KMS-11 (cell line): ENCODE measurements at regions not wholly inside any gene's neighbourhood (a gene's known extent, or its start where the extent isn't known, plus 50 kb on each side); places are given as distances from the start of the nearest gene placed in this dataset.

Source experiments
- H2AFZ ChIP-seq: fragments of 200-600 bp; sonication (generic); 2 replicates; pipeline ENCODE4 v1.6.1; 2016; ENCODE audit warnings: antibody characterized with exemption, mixed run types, low read depth
- H3K27ac ChIP-seq: fragments of 200-600 bp; sonication (generic); 2 replicates; pipeline ENCODE4 v1.6.1; 2016; ENCODE audit warnings: mild to moderate bottlenecking, mixed run types
- H3K27me3 ChIP-seq: fragments of 200-600 bp; sonication (generic); 2 replicates; pipeline ENCODE4 v1.6.1; 2017; ENCODE audit warnings: mild to moderate bottlenecking, low read depth, mixed run types, moderate library complexity; ENCODE audit not compliant: insufficient read depth
- H3K36me3 ChIP-seq: fragments of 200-600 bp; sonication (generic); 2 replicates; pipeline ENCODE4 v1.6.1; 2017; ENCODE audit warnings: mild to moderate bottlenecking, mixed run types; ENCODE audit not compliant: insufficient read depth
- H3K4me1 ChIP-seq: fragments of 200-600 bp; sonication (generic); 2 replicates; pipeline ENCODE4 v1.6.1; 2016; ENCODE audit warnings: mild to moderate bottlenecking, low read depth, mixed run types; ENCODE audit not compliant: poor library complexity, severe bottlenecking
- H3K4me2 ChIP-seq: fragments of 200-600 bp; sonication (generic); 2 replicates; pipeline ENCODE4 v1.7.0; 2016; ENCODE audit warnings: mild to moderate bottlenecking, mixed run types
- H3K4me3 ChIP-seq: fragments of 200-600 bp; sonication (generic); IDR thresholded peaks from 2 replicates; pipeline ENCODE4 v1.6.1; 2017; ENCODE audit warnings: low read depth, low read length, mixed read lengths; ENCODE audit not compliant: insufficient read depth
- H3K79me2 ChIP-seq: fragments of 200-600 bp; sonication (generic); 2 replicates; pipeline ENCODE4 v1.6.1; 2016; ENCODE audit warnings: low read depth, mixed run types; ENCODE audit not compliant: insufficient read depth
- H3K9ac ChIP-seq: fragments of 200-600 bp; sonication (generic); 2 replicates; pipeline ENCODE4 v1.6.1; 2016; ENCODE audit warnings: mild to moderate bottlenecking, mixed run types
- H4K20me1 ChIP-seq: fragments of 200-600 bp; sonication (generic); 2 replicates; pipeline ENCODE4 v1.6.1; 2016; ENCODE audit warnings: mild to moderate bottlenecking, mixed run types; ENCODE audit not compliant: insufficient read depth
- TF ChIP-seq, protein P1 (sequence below): fragments of 200-600 bp; sonication (generic); conservative IDR thresholded peaks from 2 replicates; pipeline ENCODE4 v1.6.1; 2017; ENCODE audit warnings: low read depth, mild to moderate bottlenecking, antibody characterized with exemption, low read length, moderate library complexity, mixed read lengths

- H3K4me1 ChIP-seq, result no peaks in the 10 kb centered on the region
- TF ChIP-seq, protein P1, sequence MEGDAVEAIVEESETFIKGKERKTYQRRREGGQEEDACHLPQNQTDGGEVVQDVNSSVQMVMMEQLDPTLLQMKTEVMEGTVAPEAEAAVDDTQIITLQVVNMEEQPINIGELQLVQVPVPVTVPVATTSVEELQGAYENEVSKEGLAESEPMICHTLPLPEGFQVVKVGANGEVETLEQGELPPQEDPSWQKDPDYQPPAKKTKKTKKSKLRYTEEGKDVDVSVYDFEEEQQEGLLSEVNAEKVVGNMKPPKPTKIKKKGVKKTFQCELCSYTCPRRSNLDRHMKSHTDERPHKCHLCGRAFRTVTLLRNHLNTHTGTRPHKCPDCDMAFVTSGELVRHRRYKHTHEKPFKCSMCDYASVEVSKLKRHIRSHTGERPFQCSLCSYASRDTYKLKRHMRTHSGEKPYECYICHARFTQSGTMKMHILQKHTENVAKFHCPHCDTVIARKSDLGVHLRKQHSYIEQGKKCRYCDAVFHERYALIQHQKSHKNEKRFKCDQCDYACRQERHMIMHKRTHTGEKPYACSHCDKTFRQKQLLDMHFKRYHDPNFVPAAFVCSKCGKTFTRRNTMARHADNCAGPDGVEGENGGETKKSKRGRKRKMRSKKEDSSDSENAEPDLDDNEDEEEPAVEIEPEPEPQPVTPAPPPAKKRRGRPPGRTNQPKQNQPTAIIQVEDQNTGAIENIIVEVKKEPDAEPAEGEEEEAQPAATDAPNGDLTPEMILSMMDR, result no peak
- H2AFZ ChIP-seq, result no peak overlapping the region
- no peak overlapping the region for H3K27ac ChIP-seq
- no peaks in the 10 kb centered on the region for H3K79me2 ChIP-seq
- no peaks in the 10 kb centered on the region for H4K20me1 ChIP-seq
- no peak overlapping the region for H3K4me2 ChIP-seq
- H3K4me3 ChIP-seq, result no peak overlapping the region
- no peaks in the 10 kb centered on the region for H3K36me3 ChIP-seq
- no peak overlapping the region for H3K9ac ChIP-seq
- H3K27me3 ChIP-seq, result peaks cover 5% of the 10 kb centered on the region; the same call in 1 of the 2 replicates
Observed at GRCh38 chr13:111640006-111640405, 319.6 kb downstream of the TEX29 start.

DNA sequence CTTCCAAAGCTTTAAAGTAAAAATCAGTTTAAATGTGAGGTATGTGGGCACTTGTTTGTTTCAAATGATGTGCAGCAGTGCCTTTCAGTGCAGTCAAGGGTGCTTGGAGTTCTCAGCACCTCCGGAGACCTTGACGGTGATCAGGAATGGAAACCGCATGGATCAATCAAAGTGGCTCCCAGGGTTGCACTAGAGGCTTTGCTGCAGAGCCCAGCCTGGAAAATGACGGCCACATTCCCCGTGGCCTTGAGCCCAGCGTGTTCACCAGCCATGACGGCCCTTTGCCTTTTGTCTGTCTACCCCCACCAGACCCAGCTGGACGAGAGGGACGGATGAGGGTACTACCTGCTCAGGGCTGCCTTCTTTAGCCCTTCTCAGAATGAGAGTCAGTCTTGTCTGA lies 320.0 kb downstream of the TEX29 start:
- peaks cover 5% of the 10 kb centered on the region; the same call in 1 of the 2 replicates for H3K27me3 ChIP-seq
- TF ChIP-seq, protein P1, result no peak
- H3K4me1 ChIP-seq, result no peaks in the 10 kb centered on the region
- H3K36me3 ChIP-seq, result no peaks in the 10 kb centered on the region
- H2AFZ ChIP-seq, result no peak overlapping the region
- H3K4me3 ChIP-seq, result no peak overlapping the region
- H3K79me2 ChIP-seq, result no peaks in the 10 kb centered on the region
- no peak overlapping the region for H3K27ac ChIP-seq
- no peaks in the 10 kb centered on the region for H4K20me1 ChIP-seq
- H3K9ac ChIP-seq, result no peak overlapping the region
- no peak overlapping the region for H3K4me2 ChIP-seq

DNA sequence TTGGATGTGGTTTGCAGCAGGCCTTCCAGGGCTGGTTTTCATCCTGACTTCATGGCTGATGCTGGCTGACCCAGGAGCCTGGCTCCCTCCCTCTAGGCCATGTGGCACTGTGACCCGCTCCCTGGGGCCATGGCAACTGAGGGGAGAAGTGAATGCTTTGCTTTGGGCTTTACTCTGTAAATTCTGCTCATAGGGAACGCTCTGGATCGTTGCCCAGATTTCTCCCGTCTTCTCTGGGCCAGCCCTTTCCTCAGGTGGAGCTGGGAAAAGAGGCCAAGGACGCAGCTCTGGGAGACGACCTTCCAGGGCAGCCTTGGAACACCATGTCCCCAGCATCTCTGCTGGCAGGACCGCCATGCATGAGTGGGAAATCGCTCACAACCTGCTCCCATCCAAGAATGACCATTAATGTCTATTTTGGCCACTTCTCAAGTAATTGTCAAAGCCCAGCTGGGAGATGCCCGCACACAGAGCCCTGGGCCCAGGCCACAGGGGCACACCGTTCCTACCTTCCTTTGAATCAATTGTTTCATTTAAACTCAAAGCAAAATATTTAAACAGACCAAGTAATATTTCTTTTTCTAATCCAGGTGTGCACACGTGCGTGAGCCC lies 321.8 kb downstream of the TEX29 start:
- TF ChIP-seq, protein P1, result no peak
- no peak overlapping the region for H3K9ac ChIP-seq

DNA sequence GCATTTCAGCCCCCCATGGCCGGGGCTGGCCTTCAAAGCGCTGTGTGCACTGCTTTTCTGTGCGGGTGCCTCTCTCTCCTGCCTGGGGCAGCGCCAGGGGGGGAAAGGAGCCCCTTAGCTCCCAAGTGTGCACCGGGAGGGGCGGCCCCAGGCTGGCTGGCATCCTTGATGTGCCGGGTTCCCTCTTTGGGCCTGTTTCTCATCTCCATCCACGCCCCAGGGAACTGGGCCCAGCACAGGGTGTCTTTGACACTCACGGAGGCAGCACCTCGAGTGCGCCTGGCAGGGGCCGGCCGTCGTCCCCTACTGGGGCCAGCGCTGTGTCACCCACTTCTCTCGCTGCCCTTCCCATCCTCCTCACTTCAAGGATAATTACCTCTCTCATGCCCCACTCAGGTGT lies 324.3 kb downstream of the TEX29 start:
- no peaks in the 10 kb centered on the region for H3K4me1 ChIP-seq
- no peak overlapping the region for H3K4me2 ChIP-seq
- H4K20me1 ChIP-seq, result no peaks in the 10 kb centered on the region
- no peak overlapping the region for H3K4me3 ChIP-seq
- H3K27ac ChIP-seq, result no peak overlapping the region
- no peak overlapping the region for H2AFZ ChIP-seq
- no peak overlapping the region for H3K9ac ChIP-seq
- TF ChIP-seq, protein P1, result no peak
- peaks cover 5% of the 10 kb centered on the region; the same call in 1 of the 2 replicates for H3K27me3 ChIP-seq
- H3K36me3 ChIP-seq, result no peaks in the 10 kb centered on the region
- no peaks in the 10 kb centered on the region for H3K79me2 ChIP-seq

More for the DNA sequence above, 321.8 kb downstream of the TEX29 start:
- no peak overlapping the region for H3K27ac ChIP-seq
- no peak overlapping the region for H3K4me3 ChIP-seq
- peaks cover 5% of the 10 kb centered on the region; the same call in 1 of the 2 replicates for H3K27me3 ChIP-seq
- no peak overlapping the region for H3K4me2 ChIP-seq
- H2AFZ ChIP-seq, result no peak overlapping the region
- H3K79me2 ChIP-seq, result no peaks in the 10 kb centered on the region
- H3K4me1 ChIP-seq, result no peaks in the 10 kb centered on the region
- no peaks in the 10 kb centered on the region for H4K20me1 ChIP-seq
- no peaks in the 10 kb centered on the region for H3K36me3 ChIP-seq
